ENCODE measurements at regions not wholly inside any gene's neighbourhood (a gene's known extent, or its start where the extent isn't known, plus 50 kb on each side); places are given as distances from the start of the nearest gene placed in this dataset.

DNA sequence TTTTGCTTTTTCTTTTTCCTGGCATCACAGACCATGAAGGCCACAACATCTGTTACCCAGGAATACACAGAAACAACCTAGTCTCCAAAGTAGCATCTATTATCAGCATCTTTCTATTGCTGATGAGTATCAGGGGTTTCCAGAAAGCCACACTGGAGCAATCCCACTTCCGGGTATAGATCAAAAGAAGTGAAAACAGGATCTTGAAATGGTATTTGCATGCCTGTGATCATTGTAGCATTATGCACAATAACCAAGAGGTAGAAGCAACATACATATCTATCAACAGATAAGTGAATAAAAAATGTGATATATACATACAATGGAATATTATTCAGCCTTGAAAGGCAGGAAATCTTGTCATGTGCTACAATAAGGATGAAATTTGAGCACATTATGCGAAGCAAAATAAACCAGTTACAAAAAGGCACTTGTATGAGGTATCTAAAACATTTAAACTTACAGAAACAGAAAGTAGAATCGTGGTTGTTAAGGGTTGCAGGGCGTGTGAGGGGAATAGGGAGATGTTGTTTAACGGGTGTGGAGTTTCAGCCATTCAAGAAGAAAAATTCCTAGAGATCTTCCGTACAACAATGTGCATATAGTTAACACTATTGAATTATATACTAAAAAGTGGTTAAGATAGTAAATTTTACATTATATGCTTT lies 115.1 kb downstream of the KCNE4 start:
- TF ChIP-seq, protein P1, sequence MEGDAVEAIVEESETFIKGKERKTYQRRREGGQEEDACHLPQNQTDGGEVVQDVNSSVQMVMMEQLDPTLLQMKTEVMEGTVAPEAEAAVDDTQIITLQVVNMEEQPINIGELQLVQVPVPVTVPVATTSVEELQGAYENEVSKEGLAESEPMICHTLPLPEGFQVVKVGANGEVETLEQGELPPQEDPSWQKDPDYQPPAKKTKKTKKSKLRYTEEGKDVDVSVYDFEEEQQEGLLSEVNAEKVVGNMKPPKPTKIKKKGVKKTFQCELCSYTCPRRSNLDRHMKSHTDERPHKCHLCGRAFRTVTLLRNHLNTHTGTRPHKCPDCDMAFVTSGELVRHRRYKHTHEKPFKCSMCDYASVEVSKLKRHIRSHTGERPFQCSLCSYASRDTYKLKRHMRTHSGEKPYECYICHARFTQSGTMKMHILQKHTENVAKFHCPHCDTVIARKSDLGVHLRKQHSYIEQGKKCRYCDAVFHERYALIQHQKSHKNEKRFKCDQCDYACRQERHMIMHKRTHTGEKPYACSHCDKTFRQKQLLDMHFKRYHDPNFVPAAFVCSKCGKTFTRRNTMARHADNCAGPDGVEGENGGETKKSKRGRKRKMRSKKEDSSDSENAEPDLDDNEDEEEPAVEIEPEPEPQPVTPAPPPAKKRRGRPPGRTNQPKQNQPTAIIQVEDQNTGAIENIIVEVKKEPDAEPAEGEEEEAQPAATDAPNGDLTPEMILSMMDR (IDR thresholded peaks at IDR 0.05): no peak
- TF ChIP-seq EZH2 (IDR thresholded peaks at IDR 0.05) (no peak), EZH2phosphoT487 (IDR thresholded peaks at IDR 0.05) (no peak)

Data from neural progenitor cell (in vitro differentiated cells).